ENCODE measurements at regions not wholly inside any gene's neighbourhood (a gene's known extent, or its start where the extent isn't known, plus 50 kb on each side); places are given as distances from the start of the nearest gene placed in this dataset.
"Not testable (repeated sequence)": the region's sequence is repeated elsewhere in the genome, so short reads cannot be mapped to it uniquely, and the experiment has no call there.

DNA sequence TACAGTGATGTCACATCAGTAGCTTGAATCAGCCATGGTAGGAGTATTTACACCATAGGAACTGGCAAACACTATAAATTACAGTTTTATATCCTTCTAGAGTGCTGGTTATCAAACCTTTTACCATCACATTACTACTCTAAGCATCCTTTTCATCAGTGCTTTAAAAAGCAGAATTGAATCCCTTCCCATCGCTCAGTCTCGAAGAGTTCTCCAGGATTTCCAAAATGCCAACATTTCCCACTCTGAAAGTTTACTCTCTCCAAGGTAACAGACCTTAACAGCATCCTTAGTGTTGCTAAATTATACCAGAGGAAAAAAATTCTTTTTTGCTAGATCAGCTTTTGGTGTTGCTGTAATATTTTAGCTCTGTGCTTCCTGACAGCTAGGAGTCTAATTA, 209.4 kb upstream of the USP15 start:
- Histone ChIP-seq H3K4me3 (ENCODE audit: low read depth, low read length) (no peak overlapping the region), H3K27me3 (ENCODE audit: control insufficient read depth, insufficient read depth, low read length) (no peaks in the 10 kb centered on the region), H3K27ac (no peak overlapping the region), H3K36me3 (ENCODE audit: control insufficient read depth, insufficient read depth, low read length) (no peaks in the 10 kb centered on the region), H2AFZ (no peak overlapping the region), H3K79me2 (no peaks in the 10 kb centered on the region), H3K9ac (no peak overlapping the region), H3K4me2 (ENCODE audit: low read length) (no peak overlapping the region), H3K9me3 (ENCODE audit: control insufficient read depth, low read length) (no peaks in the 10 kb centered on the region), H3K4me1 (no peaks in the 10 kb centered on the region)
- TF ChIP-seq, protein P1, sequence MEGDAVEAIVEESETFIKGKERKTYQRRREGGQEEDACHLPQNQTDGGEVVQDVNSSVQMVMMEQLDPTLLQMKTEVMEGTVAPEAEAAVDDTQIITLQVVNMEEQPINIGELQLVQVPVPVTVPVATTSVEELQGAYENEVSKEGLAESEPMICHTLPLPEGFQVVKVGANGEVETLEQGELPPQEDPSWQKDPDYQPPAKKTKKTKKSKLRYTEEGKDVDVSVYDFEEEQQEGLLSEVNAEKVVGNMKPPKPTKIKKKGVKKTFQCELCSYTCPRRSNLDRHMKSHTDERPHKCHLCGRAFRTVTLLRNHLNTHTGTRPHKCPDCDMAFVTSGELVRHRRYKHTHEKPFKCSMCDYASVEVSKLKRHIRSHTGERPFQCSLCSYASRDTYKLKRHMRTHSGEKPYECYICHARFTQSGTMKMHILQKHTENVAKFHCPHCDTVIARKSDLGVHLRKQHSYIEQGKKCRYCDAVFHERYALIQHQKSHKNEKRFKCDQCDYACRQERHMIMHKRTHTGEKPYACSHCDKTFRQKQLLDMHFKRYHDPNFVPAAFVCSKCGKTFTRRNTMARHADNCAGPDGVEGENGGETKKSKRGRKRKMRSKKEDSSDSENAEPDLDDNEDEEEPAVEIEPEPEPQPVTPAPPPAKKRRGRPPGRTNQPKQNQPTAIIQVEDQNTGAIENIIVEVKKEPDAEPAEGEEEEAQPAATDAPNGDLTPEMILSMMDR (IDR thresholded peaks at IDR 0.05): no peak

DNA sequence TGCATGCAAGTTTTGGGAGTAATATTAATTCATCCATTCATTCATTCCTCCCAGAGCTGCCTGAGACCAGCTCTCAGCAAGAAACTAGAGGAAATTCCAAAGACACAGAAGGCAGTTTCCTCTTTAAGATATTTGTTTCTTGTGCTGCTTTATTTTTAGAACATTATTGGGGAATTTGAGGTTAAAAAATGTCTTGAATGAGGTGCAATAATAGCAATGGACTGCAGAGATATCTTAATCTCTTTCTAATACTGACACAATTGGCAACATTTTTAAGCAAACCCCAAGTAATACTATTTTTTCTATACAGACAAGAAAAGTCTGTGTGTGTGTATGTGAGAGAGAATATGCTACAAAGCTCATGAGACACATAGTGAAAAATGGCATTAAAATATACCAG, 190.2 kb upstream of the USP15 start:
- no peaks in the 10 kb centered on the region for H3K27me3 ChIP-seq (ENCODE audit: control insufficient read depth, insufficient read depth, low read length)

DNA sequence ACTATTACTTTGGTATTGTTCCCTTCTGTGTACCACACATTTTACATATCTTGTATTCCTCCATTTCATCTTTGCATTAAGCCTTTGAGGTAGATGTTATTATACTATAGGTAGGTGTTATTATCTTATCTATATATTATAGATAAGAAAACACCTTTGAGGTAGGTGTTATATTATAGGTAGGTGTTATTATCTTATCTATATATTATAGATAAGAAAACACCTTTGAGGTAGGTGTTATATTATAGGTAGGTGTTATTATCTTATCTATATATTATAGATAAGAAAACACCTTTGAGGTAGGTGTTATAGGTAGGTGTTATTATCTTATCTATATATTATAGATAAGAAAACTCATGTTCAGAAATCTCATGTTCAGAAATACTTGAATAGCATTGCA, 187.0 kb upstream of the USP15 start:
- not testable (repeated sequence) for H3K4me3 ChIP-seq (ENCODE audit: low read depth, low read length); H3K27ac ChIP-seq; H3K4me2 ChIP-seq (ENCODE audit: low read length); H3K4me1 ChIP-seq; H3K9me3 ChIP-seq (ENCODE audit: control insufficient read depth, low read length); H3K79me2 ChIP-seq; H3K36me3 ChIP-seq (ENCODE audit: control insufficient read depth, insufficient read depth, low read length); H3K27me3 ChIP-seq (ENCODE audit: control insufficient read depth, insufficient read depth, low read length); H2AFZ ChIP-seq; H3K9ac ChIP-seq

More for the DNA sequence above, 190.2 kb upstream of the USP15 start:
- H3K9ac ChIP-seq: no peak overlapping the region
- no peak overlapping the region for H3K27ac ChIP-seq
- no peak overlapping the region for H2AFZ ChIP-seq
- H3K4me2 ChIP-seq (ENCODE audit: low read length): no peak overlapping the region
- H3K79me2 ChIP-seq: no peaks in the 10 kb centered on the region
- no peak overlapping the region for H3K4me3 ChIP-seq (ENCODE audit: low read depth, low read length)
- TF ChIP-seq, protein P1 (IDR thresholded peaks at IDR 0.05): no peak
- no peaks in the 10 kb centered on the region for H3K4me1 ChIP-seq
- H3K36me3 ChIP-seq (ENCODE audit: control insufficient read depth, insufficient read depth, low read length): no peaks in the 10 kb centered on the region
- no peaks in the 10 kb centered on the region for H3K9me3 ChIP-seq (ENCODE audit: control insufficient read depth, low read length)

DNA sequence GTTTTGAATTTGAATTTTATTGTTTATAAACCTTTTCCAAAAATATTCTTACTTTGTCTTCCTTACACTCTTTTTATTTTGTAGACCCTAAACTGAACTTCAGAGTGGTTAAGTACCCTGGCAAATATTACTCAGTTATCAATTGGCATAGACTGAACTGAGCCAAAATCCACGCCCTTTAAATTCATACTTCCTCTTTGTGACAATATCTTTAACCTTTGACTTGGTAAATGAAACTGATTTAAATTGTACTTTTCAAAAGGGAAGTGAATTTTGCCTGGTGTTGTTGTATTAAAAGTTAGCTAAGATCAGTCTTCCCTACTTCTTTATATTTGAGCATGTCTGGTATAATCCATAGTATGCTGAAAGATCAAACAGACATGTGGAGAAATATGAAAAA, 184.3 kb upstream of the USP15 start:
- no peak overlapping the region for H3K27ac ChIP-seq
- no peaks in the 10 kb centered on the region for H3K36me3 ChIP-seq (ENCODE audit: control insufficient read depth, insufficient read depth, low read length)
- no peak overlapping the region for H2AFZ ChIP-seq
- H3K4me3 ChIP-seq (ENCODE audit: low read depth, low read length): no peak overlapping the region
- no peaks in the 10 kb centered on the region for H3K27me3 ChIP-seq (ENCODE audit: control insufficient read depth, insufficient read depth, low read length)
- H3K9ac ChIP-seq: no peak overlapping the region
- H3K4me2 ChIP-seq (ENCODE audit: low read length): no peak overlapping the region
- no peaks in the 10 kb centered on the region for H3K79me2 ChIP-seq
- no peaks in the 10 kb centered on the region for H3K9me3 ChIP-seq (ENCODE audit: control insufficient read depth, low read length)
- TF ChIP-seq, protein P1 (IDR thresholded peaks at IDR 0.05): no peak
- no peaks in the 10 kb centered on the region for H3K4me1 ChIP-seq

DNA sequence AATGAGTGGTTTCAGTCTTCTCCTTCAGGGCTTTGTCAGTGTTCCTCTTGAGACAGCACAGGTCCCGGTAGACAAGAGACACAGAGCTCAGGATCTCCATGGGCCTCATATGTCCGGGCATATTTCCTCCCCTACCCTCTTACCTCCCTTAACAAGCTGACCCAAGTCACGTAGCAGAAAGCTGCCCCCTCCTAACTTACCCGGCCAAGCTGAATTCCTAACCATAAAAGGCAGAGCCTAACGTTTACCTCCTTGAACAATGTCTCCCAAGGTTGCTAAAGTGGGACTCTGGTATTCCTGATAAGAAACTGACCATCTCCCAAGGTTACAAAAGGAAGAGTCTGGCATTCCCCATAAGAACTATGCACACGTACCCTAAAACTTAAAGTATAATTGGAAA, 182.2 kb upstream of the USP15 start:
- Histone ChIP-seq H3K36me3 (ENCODE audit: control insufficient read depth, insufficient read depth, low read length) (no peaks in the 10 kb centered on the region), H3K9ac (no peak overlapping the region), H3K27me3 (ENCODE audit: control insufficient read depth, insufficient read depth, low read length) (no peaks in the 10 kb centered on the region), H2AFZ (no peak overlapping the region), H3K4me2 (ENCODE audit: low read length) (no peak overlapping the region), H3K27ac (no peak overlapping the region), H3K4me1 (no peaks in the 10 kb centered on the region), H3K4me3 (ENCODE audit: low read depth, low read length) (no peak overlapping the region), H3K9me3 (ENCODE audit: control insufficient read depth, low read length) (no peaks in the 10 kb centered on the region), H3K79me2 (no peaks in the 10 kb centered on the region)
- TF ChIP-seq, protein P1 (IDR thresholded peaks at IDR 0.05): no peak
